DND-41 (cell line): ENCODE measurements at regions not wholly inside any gene's neighbourhood (a gene's known extent, or its start where the extent isn't known, plus 50 kb on each side); places are given as distances from the start of the nearest gene placed in this dataset.

Experiments used
- ATAC-seq: fragments of 200-7000 bp; cut with Tn5 transposase; 3 replicates; pipeline ENCODE4 v1.9.1; 2021; ENCODE audit warnings: low read depth; ENCODE audit not compliant: insufficient read depth
- DNase-seq: peaks from one replicate; pipeline ENCODE4 v3.0.0-alpha.2; 2020
- H2AFZ ChIP-seq: 2 replicates; pipeline ENCODE4 v1.6.0; 2012; ENCODE audit warnings: low read depth, low read length
- H3K27ac ChIP-seq: 2 replicates; pipeline ENCODE4 v1.5.1; 2012; ENCODE audit warnings: low read length, inconsistent platforms
- H3K27me3 ChIP-seq: fragments of 200-600 bp; sonication (generic); 2 replicates; pipeline ENCODE4 v1.6.0; 2012; ENCODE audit warnings: low read length, mild to moderate bottlenecking, inconsistent platforms; ENCODE audit not compliant: insufficient read depth, poor library complexity
- H3K36me3 ChIP-seq: 2 replicates; pipeline ENCODE4 v1.5.1; 2012; ENCODE audit warnings: low read length, inconsistent platforms; ENCODE audit not compliant: insufficient read depth
- H3K4me1 ChIP-seq: 2 replicates; pipeline ENCODE4 v1.5.1; 2012; ENCODE audit warnings: mild to moderate bottlenecking, low read length; ENCODE audit not compliant: insufficient read depth
- H3K4me2 ChIP-seq: 2 replicates; pipeline ENCODE4 v1.6.0; 2012; ENCODE audit warnings: mild to moderate bottlenecking, moderate library complexity, low read length, inconsistent platforms; ENCODE audit not compliant: insufficient read depth
- H3K4me3 ChIP-seq, 2 experiments: fragments of 200-600 bp in 1 of 2; shearing (Covaris generic) in 1 of 2; 2 replicates each; pipeline ENCODE4 v1.5.1; 2012 to 2016; ENCODE audit warnings: inconsistent platforms in 2 of 2, low read length in 2 of 2, mild to moderate bottlenecking in 2 of 2, low read depth in 1 of 2, moderate library complexity in 1 of 2
- H3K79me2 ChIP-seq: 2 replicates; pipeline ENCODE4 v1.6.0; 2012; ENCODE audit warnings: low read length, inconsistent platforms; ENCODE audit not compliant: insufficient read depth
- H3K9ac ChIP-seq: 2 replicates; pipeline ENCODE4 v1.6.0; 2012; ENCODE audit warnings: low read depth, mild to moderate bottlenecking, inconsistent platforms, low read length, moderate library complexity
- H3K9me3 ChIP-seq: 2 replicates; pipeline ENCODE4 v1.5.1; 2012; ENCODE audit warnings: low read length, moderate library complexity, mild to moderate bottlenecking, inconsistent platforms; ENCODE audit not compliant: insufficient read depth, severe bottlenecking
- H4K20me1 ChIP-seq: 2 replicates; pipeline ENCODE4 v1.6.0; 2012; ENCODE audit warnings: low read length; ENCODE audit not compliant: insufficient read depth
- EZH2 ChIP-seq: IDR thresholded peaks from 3 replicates; pipeline ENCODE4 v1.6.1; 2012; ENCODE audit warnings: borderline replicate concordance, low read depth, mild to moderate bottlenecking, moderate library complexity, low read length, inconsistent platforms; ENCODE audit not compliant: severe bottlenecking
- TF ChIP-seq, protein P1 (sequence below): IDR thresholded peaks from 2 replicates; pipeline ENCODE4 v1.5.1; 2012; ENCODE audit warnings: borderline replicate concordance, low read length, moderate library complexity, mild to moderate bottlenecking; ENCODE audit not compliant: poor library complexity, severe bottlenecking; ENCODE audit errors: extremely low read depth

DNA sequence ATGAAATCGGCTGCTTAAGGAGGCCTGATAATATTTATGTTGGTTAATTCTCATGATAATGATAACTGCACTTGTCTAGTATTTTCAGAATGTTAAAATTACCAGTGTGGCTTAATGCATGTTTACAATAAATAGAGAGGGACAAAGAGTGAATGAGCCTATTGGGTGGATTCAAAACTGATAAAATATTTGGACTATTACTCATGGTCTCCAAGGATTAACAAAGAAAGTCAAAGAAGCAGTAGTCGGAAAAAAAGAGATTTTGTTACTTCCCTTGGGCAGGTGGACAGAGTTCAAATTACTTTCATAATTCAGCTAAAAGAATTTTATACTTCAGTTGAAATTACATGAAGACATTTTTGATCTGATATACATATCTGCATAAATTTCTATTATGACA is 258.2 kb upstream of the PMFBP1 start:
- no peak overlapping the region for H3K27ac ChIP-seq
- no peak overlapping the region for H2AFZ ChIP-seq
- no peaks in the 10 kb centered on the region for H3K4me1 ChIP-seq
- H3K79me2 ChIP-seq = no peaks in the 10 kb centered on the region
- H4K20me1 ChIP-seq = no peaks in the 10 kb centered on the region
- no peak for TF ChIP-seq EZH2
- TF ChIP-seq, protein P1, sequence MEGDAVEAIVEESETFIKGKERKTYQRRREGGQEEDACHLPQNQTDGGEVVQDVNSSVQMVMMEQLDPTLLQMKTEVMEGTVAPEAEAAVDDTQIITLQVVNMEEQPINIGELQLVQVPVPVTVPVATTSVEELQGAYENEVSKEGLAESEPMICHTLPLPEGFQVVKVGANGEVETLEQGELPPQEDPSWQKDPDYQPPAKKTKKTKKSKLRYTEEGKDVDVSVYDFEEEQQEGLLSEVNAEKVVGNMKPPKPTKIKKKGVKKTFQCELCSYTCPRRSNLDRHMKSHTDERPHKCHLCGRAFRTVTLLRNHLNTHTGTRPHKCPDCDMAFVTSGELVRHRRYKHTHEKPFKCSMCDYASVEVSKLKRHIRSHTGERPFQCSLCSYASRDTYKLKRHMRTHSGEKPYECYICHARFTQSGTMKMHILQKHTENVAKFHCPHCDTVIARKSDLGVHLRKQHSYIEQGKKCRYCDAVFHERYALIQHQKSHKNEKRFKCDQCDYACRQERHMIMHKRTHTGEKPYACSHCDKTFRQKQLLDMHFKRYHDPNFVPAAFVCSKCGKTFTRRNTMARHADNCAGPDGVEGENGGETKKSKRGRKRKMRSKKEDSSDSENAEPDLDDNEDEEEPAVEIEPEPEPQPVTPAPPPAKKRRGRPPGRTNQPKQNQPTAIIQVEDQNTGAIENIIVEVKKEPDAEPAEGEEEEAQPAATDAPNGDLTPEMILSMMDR = no peak
- no peak overlapping the region for H3K4me2 ChIP-seq
- H3K36me3 ChIP-seq = peaks cover 12% of the 10 kb centered on the region
- DNase-seq = no peak
- H3K27me3 ChIP-seq = no peaks in the 10 kb centered on the region
- peaks cover 21% of the 10 kb centered on the region for H3K9me3 ChIP-seq
- ATAC-seq = no peak
- no peak overlapping the region for H3K9ac ChIP-seq
- H3K4me3 ChIP-seq = no peak overlapping the region

DNA sequence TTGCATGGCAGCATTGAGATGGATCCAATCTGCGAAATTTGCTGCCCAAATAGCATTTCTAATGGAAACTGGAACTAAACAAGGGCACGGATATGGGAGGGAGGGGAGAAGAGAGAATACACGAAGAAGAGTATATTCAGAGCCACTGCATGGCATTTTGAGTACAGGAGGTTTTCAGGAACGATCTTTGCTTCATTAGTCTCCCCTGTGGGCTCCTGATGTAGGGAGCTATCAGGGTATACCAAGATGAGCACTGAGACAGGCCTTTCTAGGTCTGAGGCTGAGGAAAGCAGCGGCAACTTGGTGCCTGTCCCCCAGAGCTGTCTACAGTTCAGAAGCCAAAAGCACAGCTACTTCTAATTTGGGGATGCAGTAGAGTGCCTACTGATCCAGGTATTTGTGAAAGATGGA is 257.7 kb upstream of the PMFBP1 start:
- H3K4me2 ChIP-seq = no peak overlapping the region
- no peaks in the 10 kb centered on the region for H3K27me3 ChIP-seq
- no peak for ATAC-seq
- peaks cover 14% of the 10 kb centered on the region for H3K36me3 ChIP-seq
- peaks cover 17% of the 10 kb centered on the region for H3K9me3 ChIP-seq
- H4K20me1 ChIP-seq = no peaks in the 10 kb centered on the region
- TF ChIP-seq, protein P1 = no peak
- no peak for TF ChIP-seq EZH2
- H3K79me2 ChIP-seq = no peaks in the 10 kb centered on the region
- DNase-seq = no peak
- H2AFZ ChIP-seq = no peak overlapping the region
- H3K4me1 ChIP-seq = no peaks in the 10 kb centered on the region
- H3K9ac ChIP-seq = no peak overlapping the region
- H3K27ac ChIP-seq = no peak overlapping the region
- H3K4me3 ChIP-seq = no peak overlapping the region

DNA sequence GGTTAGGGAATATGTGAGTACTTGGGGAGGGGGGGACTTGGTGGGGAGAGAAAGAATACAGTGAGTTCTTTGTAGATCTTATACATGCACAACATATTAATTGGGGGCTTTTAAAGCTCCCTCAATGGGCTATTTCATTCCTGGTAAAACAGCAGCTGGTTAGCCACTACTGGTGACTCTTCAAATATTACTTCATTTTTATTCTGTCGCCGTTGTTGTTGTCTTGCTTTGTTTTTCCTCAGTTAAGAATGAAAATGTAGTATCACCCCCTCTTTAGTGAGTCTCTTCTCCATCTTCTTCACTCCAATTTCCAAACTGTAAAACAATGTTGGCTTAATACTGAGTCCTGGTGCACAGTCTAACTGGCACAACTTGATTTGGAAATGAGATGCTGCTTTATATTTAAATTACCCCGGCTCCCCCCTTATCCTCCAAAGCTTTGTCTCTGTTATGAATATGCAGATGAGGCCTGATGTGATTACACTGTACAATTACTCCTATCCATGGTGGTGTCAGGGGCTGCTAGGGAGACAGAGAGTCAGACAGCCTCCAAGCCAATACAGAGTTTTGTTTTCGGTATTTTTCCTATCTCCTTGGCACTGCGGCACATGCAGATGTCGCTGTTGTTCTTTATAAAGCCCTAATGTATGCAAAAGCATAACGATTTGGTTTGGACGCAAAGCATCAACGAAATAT is 256.9 kb upstream of the PMFBP1 start:
- no peak for DNase-seq

More for the DNA sequence above, 256.9 kb upstream of the PMFBP1 start:
- H3K9me3 ChIP-seq = peaks cover 11% of the 10 kb centered on the region
- no peaks in the 10 kb centered on the region for H3K79me2 ChIP-seq
- H3K9ac ChIP-seq = no peak overlapping the region
- H3K4me3 ChIP-seq = no peak overlapping the region
- H3K4me2 ChIP-seq = no peak overlapping the region
- H3K4me1 ChIP-seq = no peaks in the 10 kb centered on the region
- no peak overlapping the region for H3K27ac ChIP-seq
- H3K27me3 ChIP-seq = no peaks in the 10 kb centered on the region
- ATAC-seq = no peak
- no peak overlapping the region for H2AFZ ChIP-seq
- no peak for TF ChIP-seq EZH2
- TF ChIP-seq, protein P1 = no peak
- H4K20me1 ChIP-seq = no peaks in the 10 kb centered on the region
- peaks cover 22% of the 10 kb centered on the region for H3K36me3 ChIP-seq
